A549 (cell line): ENCODE measurements at regions not wholly inside any gene's neighbourhood (a gene's known extent, or its start where the extent isn't known, plus 50 kb on each side); places are given as distances from the start of the nearest gene placed in this dataset.

Experiments
- FOSL2 ChIP-seq, 2 experiments: fragments of 450-650 bp in 1 of 2; fragments of >200 bp in 1 of 2; sonication (Bioruptor Twin) in 1 of 2; formaldehyde crosslinking; IDR thresholded peaks; 2 replicates each; pipeline versions ENCODE4 v1.5.0 to v1.6.1; 2016 to 2020; ENCODE audit warnings: mild to moderate bottlenecking in 1 of 2, moderate library complexity in 1 of 2
- JUNB ChIP-seq: fragments of >200 bp; sonication (Bioruptor Twin); formaldehyde crosslinking; IDR thresholded peaks from 2 replicates; pipeline ENCODE4 v1.6.1; 2016
- NR3C1 ChIP-seq: fragments of >200 bp; sonication (Bioruptor Twin); formaldehyde crosslinking; IDR thresholded peaks from 3 replicates; pipeline ENCODE4 v1.6.1; 2017
- TF ChIP-seq, protein P1 (sequence below): fragments of >200 bp; sonication (Bioruptor Twin); formaldehyde crosslinking; IDR thresholded peaks from 3 replicates; pipeline ENCODE4 v1.5.1; 2016
- TF ChIP-seq, protein P2 (sequence below): fragments of 450-650 bp; IDR thresholded peaks from 2 replicates; pipeline ENCODE4 v1.6.1; 2014; ENCODE audit warnings: antibody characterized with exemption

DNA sequence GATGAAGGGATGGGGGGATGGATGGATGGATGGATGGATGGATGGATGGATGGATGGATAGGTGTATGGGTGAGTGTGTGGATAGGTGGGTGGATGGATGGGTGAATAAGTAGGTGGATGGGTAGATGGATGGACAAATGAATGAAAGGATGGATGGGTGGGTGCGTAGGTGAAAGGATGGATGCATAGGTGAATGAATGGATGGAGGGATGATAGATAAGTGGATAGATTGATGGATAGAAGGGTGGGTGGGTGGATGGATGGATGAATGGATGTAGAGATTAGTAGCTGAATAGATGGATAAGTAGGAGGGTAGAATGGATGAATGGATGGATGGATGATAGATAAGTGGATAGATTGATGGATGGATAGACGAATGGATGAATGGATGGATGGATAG, 152.7 kb downstream of the MN1 start:
- TF ChIP-seq, protein P1, sequence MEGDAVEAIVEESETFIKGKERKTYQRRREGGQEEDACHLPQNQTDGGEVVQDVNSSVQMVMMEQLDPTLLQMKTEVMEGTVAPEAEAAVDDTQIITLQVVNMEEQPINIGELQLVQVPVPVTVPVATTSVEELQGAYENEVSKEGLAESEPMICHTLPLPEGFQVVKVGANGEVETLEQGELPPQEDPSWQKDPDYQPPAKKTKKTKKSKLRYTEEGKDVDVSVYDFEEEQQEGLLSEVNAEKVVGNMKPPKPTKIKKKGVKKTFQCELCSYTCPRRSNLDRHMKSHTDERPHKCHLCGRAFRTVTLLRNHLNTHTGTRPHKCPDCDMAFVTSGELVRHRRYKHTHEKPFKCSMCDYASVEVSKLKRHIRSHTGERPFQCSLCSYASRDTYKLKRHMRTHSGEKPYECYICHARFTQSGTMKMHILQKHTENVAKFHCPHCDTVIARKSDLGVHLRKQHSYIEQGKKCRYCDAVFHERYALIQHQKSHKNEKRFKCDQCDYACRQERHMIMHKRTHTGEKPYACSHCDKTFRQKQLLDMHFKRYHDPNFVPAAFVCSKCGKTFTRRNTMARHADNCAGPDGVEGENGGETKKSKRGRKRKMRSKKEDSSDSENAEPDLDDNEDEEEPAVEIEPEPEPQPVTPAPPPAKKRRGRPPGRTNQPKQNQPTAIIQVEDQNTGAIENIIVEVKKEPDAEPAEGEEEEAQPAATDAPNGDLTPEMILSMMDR: no peak
- TF ChIP-seq NR3C1 (no peak), JUNB (no peak), FOSL2 (IDR thresholded peaks at IDR 0.05) (no peak), FOSL2 (CRISPR knock-in tag; IDR thresholded peaks at IDR 0.05) (no peak)
- TF ChIP-seq, protein P2, sequence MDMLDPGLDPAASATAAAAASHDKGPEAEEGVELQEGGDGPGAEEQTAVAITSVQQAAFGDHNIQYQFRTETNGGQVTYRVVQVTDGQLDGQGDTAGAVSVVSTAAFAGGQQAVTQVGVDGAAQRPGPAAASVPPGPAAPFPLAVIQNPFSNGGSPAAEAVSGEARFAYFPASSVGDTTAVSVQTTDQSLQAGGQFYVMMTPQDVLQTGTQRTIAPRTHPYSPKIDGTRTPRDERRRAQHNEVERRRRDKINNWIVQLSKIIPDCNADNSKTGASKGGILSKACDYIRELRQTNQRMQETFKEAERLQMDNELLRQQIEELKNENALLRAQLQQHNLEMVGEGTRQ: no peak
